HepG2 (cell line): ENCODE measurements at regions not wholly inside any gene's neighbourhood (a gene's known extent, or its start where the extent isn't known, plus 50 kb on each side); places are given as distances from the start of the nearest gene placed in this dataset.

Source experiments
- ATAC-seq: fragments of 200-7000 bp; cut with Tn5 transposase; 3 replicates; pipeline ENCODE4 v1.9.1; 2020; ENCODE audit warnings: mild to moderate bottlenecking, moderate library complexity
- BruUV-seq: library from RNA; stranded (reverse); fragments of 400-500 nt; replicated peaks from 2 replicates; lab custom pipeline; 2021; lab: Mats Ljungman, UMichigan
- CTCF ChIA-PET: fragments of 300-600 bp; formaldehyde crosslinking; extraction: SDS; loops from one replicate; lab custom pipeline; 2021; ENCODE audit warnings: low total read pairs, inconsistent platforms, low intra/inter-chr PET ratio; lab: Yijun Ruan, JAX
- POLR2A ChIA-PET: fragments of 350-600 bp; sonication (Branson Sonifier 250); formaldehyde crosslinking; loops from one replicate; lab custom pipeline; 2020; ENCODE audit warnings: antibody characterized with exemption, inconsistent platforms; lab: Yijun Ruan, JAX
- DNase-seq: peaks from one replicate; pipeline ENCODE4 v3.0.0-alpha.2; 2015; ENCODE audit warnings: low spot score
- FAIRE-seq: peaks from 3 replicates; lab custom pipeline; 2011; peaks lifted over from hg19 to GRCh38; lab: Jason Lieb, UNC
- H2AFZ ChIP-seq: one replicate; pipeline ENCODE4 v1.6.1; 2011; ENCODE audit warnings: low read length, inconsistent platforms
- H3K27ac ChIP-seq: fragments of 300-600 bp; 3 replicates; pipeline ENCODE4 v1.8.0; 2011; ENCODE audit warnings: mixed run types, mild to moderate bottlenecking, mixed read lengths, low read length, inconsistent platforms; ENCODE audit not compliant: insufficient read depth; ENCODE audit errors: extremely low read length
- H3K27me3 ChIP-seq, 2 experiments: fragments of 200-600 bp in 1 of 2; 2 replicates in 1 of 2; 3 replicates in 1 of 2; pipeline versions ENCODE4 v1.6.0 to v1.8.0; 2011; ENCODE audit warnings: low read length in 2 of 2, mild to moderate bottlenecking in 2 of 2, moderate library complexity in 2 of 2, inconsistent platforms in 1 of 2; ENCODE audit not compliant: insufficient read depth in 2 of 2, control insufficient read depth in 1 of 2
- H3K36me3 ChIP-seq, 2 experiments: fragments of 200-600 bp in 1 of 2; replicated peaks in 1 of 2; 2 replicates in 1 of 2; 3 replicates in 1 of 2; pipeline versions ENCODE4 v1.5.1 to v1.8.0; 2011; ENCODE audit warnings: low read length in 2 of 2, inconsistent platforms in 1 of 2; ENCODE audit not compliant: insufficient read depth in 2 of 2, control insufficient read depth in 1 of 2
- H3K4me1 ChIP-seq: 2 replicates; pipeline ENCODE4 v1.5.1; 2012; ENCODE audit warnings: low read length, inconsistent platforms; ENCODE audit not compliant: insufficient read depth
- H3K4me2 ChIP-seq: 2 replicates; pipeline ENCODE4 v1.6.0; 2011; ENCODE audit warnings: low read depth, low read length, inconsistent platforms
- H3K4me3 ChIP-seq, 3 experiments: fragments of 200-600 bp in 1 of 3; sonication (generic), shearing (Covaris generic) in 1 of 3; replicated peaks in 1 of 3; 2 replicates each; pipeline ENCODE4 v1.5.1; 2011 to 2016; ENCODE audit warnings: low read length in 3 of 3, inconsistent platforms in 2 of 3, low read depth in 2 of 3, mild to moderate bottlenecking in 2 of 3, control low read depth in 1 of 3, mixed read lengths in 1 of 3; ENCODE audit not compliant: insufficient read depth in 1 of 3
- H3K79me2 ChIP-seq: one replicate; pipeline ENCODE4 v1.6.1; 2011; ENCODE audit warnings: low read length, inconsistent platforms; ENCODE audit not compliant: insufficient read depth
- H3K9ac ChIP-seq: 2 replicates; pipeline ENCODE4 v1.6.0; 2011; ENCODE audit warnings: mild to moderate bottlenecking, low read depth, low read length, inconsistent platforms; ENCODE audit not compliant: insufficient read depth
- H3K9me3 ChIP-seq: 2 replicates; pipeline ENCODE4 v1.5.1; 2012; ENCODE audit warnings: mild to moderate bottlenecking, low read length
- H4K20me1 ChIP-seq: 2 replicates; pipeline ENCODE4 v1.6.0; 2011; ENCODE audit warnings: inconsistent platforms, mild to moderate bottlenecking, low read length, moderate library complexity; ENCODE audit not compliant: insufficient read depth
- ARNTL ChIP-seq: sonication (generic); formaldehyde crosslinking; IDR thresholded peaks from 2 replicates; pipeline ENCODE4 v1.4.0; 2020; ENCODE audit warnings: mild to moderate bottlenecking, missing genetic modification reagents
- CCDC6 ChIP-seq: sonication (generic); formaldehyde crosslinking; IDR thresholded peaks from 2 replicates; pipeline ENCODE4 v1.8.1; 2022; ENCODE audit warnings: mild to moderate bottlenecking, missing genetic modification reagents, moderate library complexity
- DNMT1 ChIP-seq: sonication (generic); formaldehyde crosslinking; IDR thresholded peaks from 2 replicates; pipeline ENCODE4 v1.5.1; 2020; ENCODE audit warnings: mild to moderate bottlenecking, missing genetic modification reagents
- IKZF1 ChIP-seq: fragments of 450-650 bp; IDR thresholded peaks from 2 replicates; pipeline ENCODE4 v1.7.1; 2016
- IKZF4 ChIP-seq: sonication (generic); formaldehyde crosslinking; IDR thresholded peaks from 2 replicates; pipeline ENCODE4 v1.5.1; 2020; ENCODE audit warnings: borderline replicate concordance, mild to moderate bottlenecking, low read depth, missing genetic modification reagents; ENCODE audit errors: not compliant biosample characterization
- IRX3 ChIP-seq: sonication (generic); formaldehyde crosslinking; IDR thresholded peaks from 2 replicates; pipeline ENCODE4 v1.8.1; 2023; ENCODE audit warnings: mild to moderate bottlenecking, low read depth, missing genetic modification reagents, borderline replicate concordance
- KAT7 ChIP-seq: IDR thresholded peaks from 2 replicates; pipeline ENCODE4 v1.6.1; 2018; ENCODE audit warnings: borderline replicate concordance, missing compliant biosample characterization
- KLF6 ChIP-seq: IDR thresholded peaks from 2 replicates; pipeline ENCODE4 v1.8.0; 2016; ENCODE audit warnings: missing biosample characterization, missing genetic modification reagents
- MBD4 ChIP-seq: IDR thresholded peaks from 2 replicates; pipeline ENCODE4 v1.6.1; 2012; ENCODE audit warnings: low read length, inconsistent platforms, borderline replicate concordance
- MIER3 ChIP-seq: IDR thresholded peaks from 2 replicates; pipeline ENCODE4 v1.6.1; 2016; ENCODE audit warnings: missing compliant biosample characterization, borderline replicate concordance
- NR2C2 ChIP-seq: sonication (generic); formaldehyde crosslinking; IDR thresholded peaks from 2 replicates; pipeline ENCODE4 v1.4.0; 2020; ENCODE audit warnings: missing genetic modification reagents, mild to moderate bottlenecking, moderate library complexity, borderline replicate concordance
- PBX2 ChIP-seq: IDR thresholded peaks from 2 replicates; pipeline ENCODE4 v1.6.1; 2016; ENCODE audit warnings: control low read depth
- POGZ ChIP-seq: sonication (generic); formaldehyde crosslinking; IDR thresholded peaks from 2 replicates; pipeline ENCODE4 v1.4.0; 2020; ENCODE audit warnings: mild to moderate bottlenecking, missing genetic modification reagents
- SP140L ChIP-seq: sonication (generic); formaldehyde crosslinking; IDR thresholded peaks from 2 replicates; pipeline ENCODE4 v1.4.0; 2020; ENCODE audit warnings: missing genetic modification reagents, borderline replicate concordance
- SYNCRIP ChIP-seq: fragments of 200-400 bp; formaldehyde crosslinking; IDR thresholded peaks from 2 replicates; pipeline ENCODE4 v1.6.1; 2018; ENCODE audit warnings: mild to moderate bottlenecking, low read depth, low read length; ENCODE audit not compliant: insufficient read depth
- THYN1 ChIP-seq: sonication (generic); formaldehyde crosslinking; IDR thresholded peaks from 2 replicates; pipeline ENCODE4 v1.8.1; 2023; ENCODE audit warnings: low read depth, mild to moderate bottlenecking, moderate library complexity, missing genetic modification reagents, borderline replicate concordance
- ZBTB8A ChIP-seq: sonication (generic); formaldehyde crosslinking; IDR thresholded peaks from 2 replicates; pipeline ENCODE4 v1.4.0; 2020; ENCODE audit warnings: mild to moderate bottlenecking, low read depth, missing genetic modification reagents, borderline replicate concordance
- ZFP82 ChIP-seq: sonication (generic); formaldehyde crosslinking; IDR thresholded peaks from 2 replicates; pipeline ENCODE4 v1.5.1; 2020; ENCODE audit warnings: mild to moderate bottlenecking, missing genetic modification reagents, borderline replicate concordance
- ZNF33B ChIP-seq: sonication (generic); formaldehyde crosslinking; IDR thresholded peaks from 2 replicates; pipeline ENCODE4 v1.5.1; 2020; ENCODE audit warnings: mild to moderate bottlenecking, missing genetic modification reagents
- ZNF776 ChIP-seq: sonication (generic); formaldehyde crosslinking; IDR thresholded peaks from 2 replicates; pipeline ENCODE4 v1.4.0; 2020; ENCODE audit warnings: mild to moderate bottlenecking, missing genetic modification reagents
- WGBS: methylation state at CpG from one replicate; pipeline ENCODE4 v1.1.6; 2017; ENCODE audit warnings: low lambda C conversion rate; 5-methylcytosine and 5-hydroxymethylcytosine counted together
- in situ Hi-C: cut with HindIII; loops from 2 replicates; pipeline ENCODE4 v1.10.0; 2017; ENCODE audit warnings: low pct_unique_long_range_greater_than_20kb; ENCODE audit not compliant: extremely low pct_ligation_motif_present
- intact Hi-C: fragments of 100-400 bp; cut with micrococcal nuclease; formaldehyde crosslinking; loops from one replicate; pipeline ENCODE4 v1.10.0; 2022; ENCODE audit not compliant: unreplicated experiment
- TF ChIP-seq, protein P1 (sequence below): sonication (generic); formaldehyde crosslinking; IDR thresholded peaks from 2 replicates; pipeline ENCODE4 v1.9.0; 2021; ENCODE audit warnings: missing genetic modification reagents, borderline replicate concordance

DNA sequence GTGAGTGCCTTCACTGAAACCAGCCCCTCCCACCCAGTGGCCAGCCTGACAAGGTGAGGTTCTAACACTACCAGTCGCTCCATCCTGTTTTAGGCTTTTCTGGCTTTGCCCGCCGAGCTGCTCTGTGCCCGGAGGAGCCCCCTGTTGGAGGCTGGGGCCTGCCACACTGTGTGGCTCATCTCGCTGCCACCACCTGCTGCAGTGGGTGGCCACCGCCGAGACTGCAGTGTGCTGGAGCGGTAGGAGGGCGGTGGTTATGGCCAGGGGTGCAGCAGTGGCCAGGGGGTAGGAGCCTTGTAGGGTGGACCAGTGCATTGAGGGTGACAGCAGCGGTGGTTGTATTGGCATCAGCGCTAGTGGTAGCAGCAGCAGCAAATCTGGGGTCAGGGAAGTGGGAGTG lies 74.7 kb upstream of the PCAT7 start:
- WGBS = 100% methylated on average over 2 of the region's 11 CpGs
- Histone ChIP-seq H3K4me1 (no peaks in the 10 kb centered on the region), H3K9me3 (no peaks in the 10 kb centered on the region), H3K4me3 (no peak overlapping the region), H4K20me1 (no peaks in the 10 kb centered on the region), H2AFZ (no peak overlapping the region), H3K79me2 (no peaks in the 10 kb centered on the region), H3K27me3 (no peaks in the 10 kb centered on the region), H3K4me2 (no peak overlapping the region), H3K36me3 (no peaks in the 10 kb centered on the region), H3K27ac (no peak overlapping the region), H3K9ac (no peak overlapping the region)
- in situ Hi-C loops (no loop called here), intact Hi-C loops (no loop called here)
- CTCF ChIA-PET = no interaction called here
- POLR2A ChIA-PET = no interaction called here
- BruUV-seq = no TSS peak
- DNase-seq = no peak
- FAIRE-seq = no peak
- TF ChIP-seq, protein P1, sequence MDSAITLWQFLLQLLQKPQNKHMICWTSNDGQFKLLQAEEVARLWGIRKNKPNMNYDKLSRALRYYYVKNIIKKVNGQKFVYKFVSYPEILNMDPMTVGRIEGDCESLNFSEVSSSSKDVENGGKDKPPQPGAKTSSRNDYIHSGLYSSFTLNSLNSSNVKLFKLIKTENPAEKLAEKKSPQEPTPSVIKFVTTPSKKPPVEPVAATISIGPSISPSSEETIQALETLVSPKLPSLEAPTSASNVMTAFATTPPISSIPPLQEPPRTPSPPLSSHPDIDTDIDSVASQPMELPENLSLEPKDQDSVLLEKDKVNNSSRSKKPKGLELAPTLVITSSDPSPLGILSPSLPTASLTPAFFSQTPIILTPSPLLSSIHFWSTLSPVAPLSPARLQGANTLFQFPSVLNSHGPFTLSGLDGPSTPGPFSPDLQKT (CRISPR knock-in tag) = no peak
- TF ChIP-seq IKZF4 = no peak
- no peak for TF ChIP-seq ZNF33B (CRISPR knock-in tag)
- TF ChIP-seq POGZ (CRISPR knock-in tag) = no peak
- TF ChIP-seq ZBTB8A (CRISPR knock-in tag) = no peak
- no peak for TF ChIP-seq IKZF1
- TF ChIP-seq IRX3 = no peak
- TF ChIP-seq NR2C2 (CRISPR knock-in tag) = no peak
- no peak for TF ChIP-seq SP140L (CRISPR knock-in tag)
- peak; percentile 62 for ATAC-seq

DNA sequence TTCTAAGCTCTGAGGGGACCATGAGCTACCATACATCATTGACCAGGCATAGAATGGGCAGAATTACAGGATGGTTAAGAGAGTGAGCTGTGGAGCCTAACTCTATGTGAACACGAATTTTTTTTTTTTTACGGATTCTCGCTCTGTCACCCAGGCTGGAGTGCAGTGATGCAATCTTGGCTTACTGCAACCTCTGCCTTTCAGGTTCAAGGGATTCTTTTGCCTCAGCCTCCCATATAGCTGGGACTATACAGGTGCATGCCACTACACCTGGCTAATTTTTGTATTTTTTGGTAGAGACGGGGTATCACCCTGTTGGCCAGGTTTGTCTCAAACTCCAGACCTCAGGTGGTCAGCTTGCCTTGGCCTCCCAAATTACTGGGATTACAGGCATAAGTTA lies 72.8 kb upstream of the PCAT7 start:
- H3K4me2 ChIP-seq = no peak overlapping the region
- no peaks in the 10 kb centered on the region for H3K9me3 ChIP-seq
- no peak overlapping the region for H2AFZ ChIP-seq
- H3K9ac ChIP-seq = no peak overlapping the region
- H3K27me3 ChIP-seq = no peaks in the 10 kb centered on the region
- no peaks in the 10 kb centered on the region for H3K36me3 ChIP-seq
- H3K4me1 ChIP-seq = no peaks in the 10 kb centered on the region
- intact Hi-C loops (no loop called here), in situ Hi-C loops (no loop called here)
- 91% methylated on average over 4 of the region's 4 CpGs for WGBS
- ATAC-seq (no peak), FAIRE-seq (no peak), DNase-seq (no peak)
- CTCF ChIA-PET = no interaction called here
- H3K79me2 ChIP-seq = no peaks in the 10 kb centered on the region
- no peaks in the 10 kb centered on the region for H4K20me1 ChIP-seq
- no peak overlapping the region for H3K4me3 ChIP-seq
- no peak overlapping the region for H3K27ac ChIP-seq
- BruUV-seq = no TSS peak
- POLR2A ChIA-PET = no interaction called here
- no peak for TF ChIP-seq ZNF776 (CRISPR knock-in tag)
- TF ChIP-seq MBD4 = no peak
- TF ChIP-seq DNMT1 (CRISPR knock-in tag) = no peak
- TF ChIP-seq CCDC6 = no peak
- TF ChIP-seq THYN1 (CRISPR knock-in tag) = no peak
- TF ChIP-seq ARNTL = no peak
- no peak for TF ChIP-seq KLF6 (CRISPR knock-in tag)
- no peak for TF ChIP-seq KAT7 (CRISPR knock-in tag)
- no peak for TF ChIP-seq PBX2 (CRISPR knock-in tag)
- TF ChIP-seq SYNCRIP = no peak
- no peak for TF ChIP-seq ZFP82 (CRISPR knock-in tag)
- TF ChIP-seq MIER3 = no peak
